ENCODE measurements at regions not wholly inside any gene's neighbourhood (a gene's known extent, or its start where the extent isn't known, plus 50 kb on each side); places are given as distances from the start of the nearest gene placed in this dataset.

- no peak for DNase-seq
- intact Hi-C loops (cut with DNase I; ENCODE audit: low total_unique reads) = no loop called here
- no peaks in the 10 kb centered on the region for H3K36me3 ChIP-seq
- no peaks in the 10 kb centered on the region for H3K9me3 ChIP-seq
- no peak for TF ChIP-seq POLR2A (IDR thresholded peaks at IDR 0.05)
- no peak for TF ChIP-seq POLR2AphosphoS5 (IDR thresholded peaks at IDR 0.05)
- TF ChIP-seq CTCF (IDR thresholded peaks at IDR 0.05 in 8 of 11, conservative IDR thresholded peaks at IDR 0.05 in 3 of 11) = no peak
- H3K4me3 ChIP-seq = no peak overlapping the region
- H3K4me1 ChIP-seq = no peaks in the 10 kb centered on the region
- 75 to 85% (median 82%) methylated on average over 4 of the region's 4 CpGs for WGBS, 5 donors
- no peaks in the 10 kb centered on the region for H3K27me3 ChIP-seq (replicated peaks in 1 of 7)
- peak overlapping the region in 2 of 8 donors; percentile 1 to 27 for H3K27ac ChIP-seq
Measured at GRCh38 chr9:87006956-87007355, 59.6 kb upstream of the GAS1 start.

DNA sequence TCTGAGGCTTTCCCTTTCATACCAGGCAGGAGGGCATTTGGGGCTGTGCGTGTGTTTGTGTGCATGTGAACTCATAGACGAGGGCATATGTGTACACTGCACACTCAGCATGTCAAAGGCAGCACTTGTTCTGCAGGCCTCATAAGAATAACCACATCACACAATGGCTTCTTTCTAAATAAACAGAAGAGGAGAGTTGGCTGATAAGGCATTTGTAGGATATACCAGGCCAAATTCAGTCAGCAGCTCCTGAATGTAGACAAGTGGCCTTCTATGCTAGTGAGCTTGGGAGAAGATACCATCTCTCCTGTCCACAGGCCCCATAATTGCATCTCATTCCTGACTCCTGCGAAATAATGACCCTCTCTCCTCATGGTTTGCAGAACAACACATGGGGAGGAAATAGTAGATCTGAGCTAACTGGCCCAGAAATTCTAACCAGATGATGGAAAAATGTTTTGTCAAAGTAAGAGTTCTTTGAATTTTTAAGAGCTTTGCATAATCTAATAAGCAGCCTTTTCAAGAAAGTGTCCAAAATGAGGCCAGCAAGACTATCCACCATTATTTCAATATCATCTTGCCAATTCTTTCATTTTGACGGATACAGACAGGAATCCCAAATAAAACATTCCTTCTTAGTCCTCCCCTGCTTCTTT is 60.5 kb upstream of the GAS1 start:
- Histone ChIP-seq H3K4me1 (no peaks in the 10 kb centered on the region), H3K27me3 (replicated peaks in 1 of 7) (no peaks in the 10 kb centered on the region), H3K36me3 (no peaks in the 10 kb centered on the region), H3K9me3 (no peaks in the 10 kb centered on the region), H3K27ac (peak overlapping the region in 6 of 8 donors; percentile 19 to 40 (median 26)), H3K4me3 (no peak overlapping the region)
- no peak for DNase-seq
- WGBS, 5 donors = 76 to 84% (median 78%) methylated on average over 4 of the region's 4 CpGs
- TF ChIP-seq CTCF (IDR thresholded peaks at IDR 0.05 in 8 of 11, conservative IDR thresholded peaks at IDR 0.05 in 3 of 11) (no peak), POLR2A (IDR thresholded peaks at IDR 0.05) (no peak), POLR2AphosphoS5 (IDR thresholded peaks at IDR 0.05) (no peak)
- intact Hi-C loops (cut with DNase I; ENCODE audit: low total_unique reads) = no loop called here

DNA sequence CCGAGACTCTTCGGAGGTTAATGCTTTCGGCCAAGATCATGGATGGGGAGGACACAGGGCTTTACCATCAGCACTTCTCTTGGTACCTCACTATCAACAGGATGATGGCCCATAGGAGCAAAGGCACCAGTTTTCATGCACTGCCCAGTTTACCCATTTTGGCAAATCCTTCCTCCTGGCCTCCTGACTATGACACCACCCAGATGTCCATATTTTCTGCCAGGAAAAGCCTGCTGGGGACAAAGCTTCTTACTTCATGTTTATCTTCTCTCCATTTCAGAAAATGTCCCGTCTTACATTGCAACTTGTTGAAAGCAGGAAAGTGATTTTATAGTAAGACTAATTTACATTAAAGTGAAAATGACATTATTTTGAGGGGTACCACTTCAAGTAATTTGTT is 61.4 kb upstream of the GAS1 start:
- Histone ChIP-seq H3K4me1 (no peaks in the 10 kb centered on the region), H3K27ac (peak overlapping the region in 4 of 8 donors; percentile 25 to 35 (median 32)), H3K9me3 (no peaks in the 10 kb centered on the region), H3K27me3 (replicated peaks in 1 of 7) (no peaks in the 10 kb centered on the region), H3K4me3 (no peak overlapping the region), H3K36me3 (no peaks in the 10 kb centered on the region)
- 67 to 74% (median 69%) methylated on average over 4 of the region's 4 CpGs for WGBS, 5 donors
- no peak for DNase-seq
- intact Hi-C loops (cut with DNase I; ENCODE audit: low total_unique reads) = no loop called here
- TF ChIP-seq POLR2AphosphoS5 (IDR thresholded peaks at IDR 0.05) = no peak
- TF ChIP-seq CTCF (IDR thresholded peaks at IDR 0.05 in 8 of 11, conservative IDR thresholded peaks at IDR 0.05 in 3 of 11) = no peak
- no peak for TF ChIP-seq POLR2A (IDR thresholded peaks at IDR 0.05)

GRCh38 chr9:87010626-87011025 is 63.3 kb upstream of the GAS1 start:
- no peak for TF ChIP-seq CTCF (IDR thresholded peaks at IDR 0.05 in 8 of 11, conservative IDR thresholded peaks at IDR 0.05 in 3 of 11)
- no peak for TF ChIP-seq POLR2A (IDR thresholded peaks at IDR 0.05)
- TF ChIP-seq POLR2AphosphoS5 (IDR thresholded peaks at IDR 0.05) = no peak
- H3K4me3 ChIP-seq = no peak overlapping the region
- DNase-seq = no peak
- no peaks in the 10 kb centered on the region for H3K4me1 ChIP-seq
- intact Hi-C loops (cut with DNase I; ENCODE audit: low total_unique reads) = no loop called here
- no peaks in the 10 kb centered on the region for H3K9me3 ChIP-seq
- no peaks in the 10 kb centered on the region for H3K36me3 ChIP-seq
- H3K27me3 ChIP-seq (replicated peaks in 1 of 7) = no peaks in the 10 kb centered on the region
- 70 to 89% (median 79%) methylated on average over 3 of the region's 3 CpGs for WGBS, 5 donors
- no peak overlapping the region for H3K27ac ChIP-seq
